IMR-90 (cell line): ENCODE measurements at regions not wholly inside any gene's neighbourhood (a gene's known extent, or its start where the extent isn't known, plus 50 kb on each side); places are given as distances from the start of the nearest gene placed in this dataset.
A peak's percentile ranks its signal among the peaks of the same experiment; 100 is the strongest.

ENCODE experiments used
- ATAC-seq: fragments of 200-7000 bp; cut with Tn5 transposase; 2 replicates; pipeline ENCODE4 v1.9.1; 2020; ENCODE audit warnings: low read depth, mild to moderate bottlenecking, moderate library complexity
- BruUV-seq: library from RNA; stranded (reverse); fragments of 400-500 nt; replicated peaks from 2 replicates; lab custom pipeline; 2021; lab: Mats Ljungman, UMichigan
- CTCF ChIA-PET: fragments of 300-600 bp; formaldehyde crosslinking; extraction: SDS; loops from one replicate; lab custom pipeline; 2021; ENCODE audit warnings: antibody characterized with exemption; lab: Yijun Ruan, JAX
- POLR2A ChIA-PET: fragments of 300-600 bp; sonication (Branson Sonifier 250); formaldehyde crosslinking; loops from one replicate; lab custom pipeline; 2022; ENCODE audit warnings: antibody characterized with exemption; ENCODE audit not compliant: unreplicated experiment; lab: Charles Lee
- DNase-seq: peaks from one replicate; pipeline ENCODE4 v3.0.0; 2013
- H2AFZ ChIP-seq: replicated peaks from 2 replicates; pipeline ENCODE3; 2013; ENCODE audit warnings: low read length, mild to moderate bottlenecking; ENCODE audit not compliant: poor library complexity
- H2AK5ac ChIP-seq: 2 replicates; pipeline ENCODE4 v1.6.1; 2013; ENCODE audit warnings: low read depth, low read length, inconsistent platforms
- H2AK9ac ChIP-seq: replicated peaks from 2 replicates; pipeline ENCODE3; 2013; ENCODE audit warnings: mild to moderate bottlenecking, low read depth, low read length, moderate library complexity; ENCODE audit not compliant: poor library complexity
- H2BK120ac ChIP-seq: 2 replicates; pipeline ENCODE4 v1.6.1; 2013; ENCODE audit warnings: low read depth, low read length, inconsistent platforms
- H2BK15ac ChIP-seq: 3 replicates; pipeline ENCODE4 v1.6.1; 2013; ENCODE audit warnings: low read depth, low read length, inconsistent platforms
- H2BK20ac ChIP-seq: 2 replicates; pipeline ENCODE4 v1.6.1; 2013; ENCODE audit warnings: low read depth, mild to moderate bottlenecking, inconsistent platforms, low read length, moderate library complexity
- H2BK5ac ChIP-seq: 2 replicates; pipeline ENCODE4 v1.6.1; 2013; ENCODE audit warnings: mild to moderate bottlenecking, low read depth, low read length, inconsistent platforms; ENCODE audit not compliant: poor library complexity, severe bottlenecking
- H3K14ac ChIP-seq: replicated peaks from 2 replicates; pipeline ENCODE4 v1.6.1; 2013; ENCODE audit warnings: low read depth, low read length, inconsistent platforms
- H3K18ac ChIP-seq: 2 replicates; pipeline ENCODE4 v1.6.1; 2013; ENCODE audit warnings: low read depth, low read length, control low read depth
- H3K23ac ChIP-seq: 2 replicates; pipeline ENCODE4 v1.6.1; 2013; ENCODE audit warnings: low read depth, low read length, inconsistent platforms
- H3K27ac ChIP-seq: 2 replicates; pipeline ENCODE4 v1.5.1; 2013; ENCODE audit warnings: mild to moderate bottlenecking, control low read depth, low read length; ENCODE audit not compliant: insufficient read depth
- H3K27me3 ChIP-seq: 2 replicates; pipeline ENCODE4 v1.6.1; 2013; ENCODE audit warnings: low read length; ENCODE audit not compliant: control insufficient read depth, insufficient read depth
- H3K36me3 ChIP-seq: 2 replicates; pipeline ENCODE4 v1.6.1; 2013; ENCODE audit warnings: low read length, mixed read lengths; ENCODE audit not compliant: control insufficient read depth, insufficient read depth
- H3K4ac ChIP-seq: 2 replicates; pipeline ENCODE4 v1.6.1; 2013; ENCODE audit warnings: low read depth, low read length, inconsistent platforms
- H3K4me1 ChIP-seq: 2 replicates; pipeline ENCODE4 v1.6.1; 2013; ENCODE audit warnings: low read length, mixed read lengths; ENCODE audit not compliant: control insufficient read depth, insufficient read depth
- H3K4me2 ChIP-seq: 2 replicates; pipeline ENCODE4 v1.6.1; 2013; ENCODE audit warnings: low read depth, mild to moderate bottlenecking, control low read depth, low read length, moderate library complexity
- H3K4me3 ChIP-seq: 2 replicates; pipeline ENCODE4 v1.5.1; 2013; ENCODE audit warnings: low read depth, mild to moderate bottlenecking, control low read depth, low read length, moderate library complexity; ENCODE audit not compliant: insufficient read depth
- H3K56ac ChIP-seq: 2 replicates; pipeline ENCODE4 v1.6.1; 2013; ENCODE audit warnings: low read length, inconsistent platforms; ENCODE audit not compliant: insufficient read depth; ENCODE audit errors: extremely low read depth
- H3K79me1 ChIP-seq, 2 experiments: 2 replicates each; pipeline ENCODE4 v1.6.1; 2013; ENCODE audit warnings: low read length in 2 of 2, inconsistent platforms in 1 of 2, low read depth in 1 of 2
- H3K9ac ChIP-seq: 2 replicates; pipeline ENCODE4 v1.6.1; 2013; ENCODE audit warnings: low read depth, low read length, control low read depth
- H3K9me1 ChIP-seq: 2 replicates; pipeline ENCODE4 v1.6.1; 2013; ENCODE audit warnings: low read length, inconsistent platforms; ENCODE audit not compliant: insufficient read depth
- H3K9me3 ChIP-seq: 2 replicates; pipeline ENCODE4 v1.6.1; 2013; ENCODE audit warnings: low read length; ENCODE audit not compliant: control insufficient read depth, insufficient read depth
- H4K20me1 ChIP-seq: 2 replicates; pipeline ENCODE4 v1.6.1; 2013; ENCODE audit warnings: low read length, inconsistent platforms; ENCODE audit not compliant: insufficient read depth
- H4K5ac ChIP-seq: 2 replicates; pipeline ENCODE4 v1.6.1; 2013; ENCODE audit warnings: mild to moderate bottlenecking, low read depth, low read length, control low read depth
- H4K8ac ChIP-seq, 2 experiments: 2 replicates each; pipeline ENCODE4 v1.6.1; 2013; ENCODE audit warnings: low read depth in 2 of 2, low read length in 2 of 2, control low read depth in 1 of 2, inconsistent platforms in 1 of 2
- H4K91ac ChIP-seq: 2 replicates; pipeline ENCODE4 v1.6.1; 2013; ENCODE audit warnings: low read depth, low read length, inconsistent platforms; ENCODE audit not compliant: insufficient read depth
- BHLHE40 ChIP-seq: fragments of 150-350 bp; IDR thresholded peaks from 2 replicates; pipeline ENCODE4 v1.6.1; 2016; ENCODE audit warnings: mild to moderate bottlenecking, low read depth, low read length
- CEBPB ChIP-seq: IDR thresholded peaks from 2 replicates; pipeline ENCODE4 v1.6.1; 2012; ENCODE audit warnings: low read depth, low read length, improper control_type of control experiment
- CHD1 ChIP-seq: IDR thresholded peaks from 2 replicates; pipeline ENCODE4 v1.6.1; 2012; ENCODE audit warnings: low read depth, low read length, improper control_type of control experiment
- FOS ChIP-seq: fragments of 150-350 bp; IDR thresholded peaks from 2 replicates; pipeline ENCODE4 v1.6.1; 2016; ENCODE audit warnings: low read depth, low read length
- MAFK ChIP-seq: IDR thresholded peaks from 2 replicates; pipeline ENCODE4 v1.6.1; 2012; ENCODE audit warnings: low read depth, low read length, improper control_type of control experiment
- MAZ ChIP-seq: IDR thresholded peaks from 2 replicates; pipeline ENCODE4 v1.6.1; 2012; ENCODE audit warnings: low read depth, mild to moderate bottlenecking, low read length, improper control_type of control experiment, moderate library complexity, borderline replicate concordance
- MXI1 ChIP-seq: IDR thresholded peaks from 2 replicates; pipeline ENCODE4 v1.6.1; 2012; ENCODE audit warnings: low read depth, mild to moderate bottlenecking, low read length, moderate library complexity, borderline replicate concordance
- NFE2L2 ChIP-seq: fragments of 150-350 bp; IDR thresholded peaks from 2 replicates; pipeline ENCODE4 v1.6.1; 2016; ENCODE audit warnings: low read depth, mild to moderate bottlenecking, low read length
- POLR2A ChIP-seq: IDR thresholded peaks from 2 replicates; pipeline ENCODE4 v1.6.1; 2012; ENCODE audit warnings: mild to moderate bottlenecking, low read depth, low read length
- RAD21 ChIP-seq: IDR thresholded peaks from 2 replicates; pipeline ENCODE4 v1.6.1; 2012; ENCODE audit warnings: low read length, improper control_type of control experiment
- RCOR1 ChIP-seq: IDR thresholded peaks from 2 replicates; pipeline ENCODE4 v1.6.1; 2012; ENCODE audit warnings: mild to moderate bottlenecking, low read length, improper control_type of control experiment; ENCODE audit not compliant: insufficient replicate concordance
- RFX5 ChIP-seq: IDR thresholded peaks from 2 replicates; pipeline ENCODE4 v1.8.0; 2012; ENCODE audit warnings: low read depth, mild to moderate bottlenecking, low read length, moderate library complexity
- SMC3 ChIP-seq: fragments of 150-350 bp; IDR thresholded peaks from 2 replicates; pipeline ENCODE4 v1.6.1; 2016; ENCODE audit warnings: low read depth, mild to moderate bottlenecking, antibody characterized with exemption, low read length, moderate library complexity
- WGBS, 2 experiments: methylation state at CpG; one replicate each; pipeline versions ENCODE4 v1.1.5 to v1.1.7; 2013; ENCODE audit warnings: missing lambda C conversion rate in 2 of 2; ENCODE audit not compliant: insufficient read length in 1 of 2; ENCODE audit errors: extremely low coverage in 2 of 2; 5-methylcytosine and 5-hydroxymethylcytosine counted together
- dilution Hi-C: fragments of 300-500 bp; cut with HindIII; formaldehyde crosslinking; loops from one replicate; pipeline ENCODE4 v1.14.3; 2018; ENCODE audit warnings: low sequenced_read_pairs; ENCODE audit not compliant: unreplicated experiment
- in situ Hi-C: fragments of 300-500 bp; cut with MboI; formaldehyde crosslinking; loops from 3 replicates; pipeline ENCODE4 v1.14.3; 2019; ENCODE audit warnings: low sequenced_read_pairs, inconsistent platforms, mixed read lengths
- intact Hi-C: fragments of 100-400 bp; cut with micrococcal nuclease; formaldehyde crosslinking; loops from 2 replicates; pipeline ENCODE4 v1.10.0; 2022
- TF ChIP-seq, protein P1 (sequence below): conservative IDR thresholded peaks from 2 replicates; pipeline ENCODE4 v1.5.1; 2012; ENCODE audit warnings: mild to moderate bottlenecking, low read depth, low read length, improper control_type of control experiment
- TF ChIP-seq, protein P2 (sequence below): fragments of 150-350 bp; IDR thresholded peaks from 2 replicates; pipeline ENCODE4 v1.6.1; 2017; ENCODE audit warnings: mild to moderate bottlenecking, antibody characterized with exemption, low read length, low read depth
- TF ChIP-seq, protein P3 (sequence below): fragments of 150-350 bp; IDR thresholded peaks from 2 replicates; pipeline ENCODE4 v1.6.1; 2016; ENCODE audit warnings: low read depth, mild to moderate bottlenecking, low read length, moderate library complexity, borderline replicate concordance

DNA sequence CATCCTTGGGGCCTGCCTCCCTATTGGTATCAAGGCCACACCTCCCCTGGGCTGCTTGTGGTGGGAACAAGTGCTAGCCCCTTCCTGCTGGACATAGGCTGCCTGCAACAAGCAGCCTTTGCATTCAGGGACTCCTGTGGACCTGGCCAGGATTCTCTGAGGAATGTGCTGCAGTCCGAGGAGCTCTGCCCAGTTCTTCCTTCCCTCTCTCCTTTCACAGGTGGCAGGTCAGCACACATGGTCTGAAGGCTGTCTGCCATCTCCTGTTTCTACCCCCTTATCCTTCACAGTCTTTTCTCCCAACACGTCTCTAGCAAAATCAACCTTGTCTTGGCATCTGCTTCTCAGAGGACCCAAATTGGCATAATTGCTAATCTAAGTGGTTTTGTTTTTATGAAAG lies 97.0 kb upstream of the LIPC start:
- no peaks in the 10 kb centered on the region for H4K20me1 ChIP-seq
- H3K27ac ChIP-seq, result 0 out of 2 replicates have a peak overlapping the region, but pooled peaks have one; percentile 1
- H2BK120ac ChIP-seq, result peak overlapping the region; percentile 99
- H3K23ac ChIP-seq, result no peak overlapping the region
- DNase-seq (no peak), ATAC-seq (no peak)
- H3K4ac ChIP-seq, result peak overlapping the region; percentile 97
- no TSS peak for BruUV-seq
- peak overlapping the region; percentile 93; the same call in 1 of the 2 replicates for H2AK5ac ChIP-seq
- peak overlapping the region; percentile 98 for H2BK20ac ChIP-seq
- H2AFZ ChIP-seq, result no peak overlapping the region
- H3K27me3 ChIP-seq, result no peaks in the 10 kb centered on the region
- peaks cover 23% of the 10 kb centered on the region for H3K4me1 ChIP-seq
- no peak overlapping the region for H3K4me2 ChIP-seq
- H2AK9ac ChIP-seq, result no peak overlapping the region
- no peak overlapping the region for H3K9ac ChIP-seq
- peaks cover 14% of the 10 kb centered on the region for H3K9me1 ChIP-seq
- dilution Hi-C loops (no loop called here), intact Hi-C loops (loop anchor here (5.0 kb wide), 3 partner anchors 108 to 412 kb away; partner anchors contain the start of gene ADAM10), in situ Hi-C loops (no loop called here)
- no CpG with 5 or more reads among the region's 2 CpGs for WGBS, 2 experiments
- peaks cover 4% of the 10 kb centered on the region; the same call in 1 of the 2 replicates for H3K9me3 ChIP-seq
- ChIA-PET POLR2A (no interaction called here), CTCF (no interaction called here)
- TF ChIP-seq CHD1 (no peak), RCOR1 (no peak), FOS (no peak), RFX5 (no peak), MXI1 (no peak), MAZ (no peak), MAFK (no peak), BHLHE40 (no peak), RAD21 (no peak), NFE2L2 (no peak), POLR2A (no peak), CEBPB (no peak), SMC3 (no peak)
- TF ChIP-seq, protein P1, sequence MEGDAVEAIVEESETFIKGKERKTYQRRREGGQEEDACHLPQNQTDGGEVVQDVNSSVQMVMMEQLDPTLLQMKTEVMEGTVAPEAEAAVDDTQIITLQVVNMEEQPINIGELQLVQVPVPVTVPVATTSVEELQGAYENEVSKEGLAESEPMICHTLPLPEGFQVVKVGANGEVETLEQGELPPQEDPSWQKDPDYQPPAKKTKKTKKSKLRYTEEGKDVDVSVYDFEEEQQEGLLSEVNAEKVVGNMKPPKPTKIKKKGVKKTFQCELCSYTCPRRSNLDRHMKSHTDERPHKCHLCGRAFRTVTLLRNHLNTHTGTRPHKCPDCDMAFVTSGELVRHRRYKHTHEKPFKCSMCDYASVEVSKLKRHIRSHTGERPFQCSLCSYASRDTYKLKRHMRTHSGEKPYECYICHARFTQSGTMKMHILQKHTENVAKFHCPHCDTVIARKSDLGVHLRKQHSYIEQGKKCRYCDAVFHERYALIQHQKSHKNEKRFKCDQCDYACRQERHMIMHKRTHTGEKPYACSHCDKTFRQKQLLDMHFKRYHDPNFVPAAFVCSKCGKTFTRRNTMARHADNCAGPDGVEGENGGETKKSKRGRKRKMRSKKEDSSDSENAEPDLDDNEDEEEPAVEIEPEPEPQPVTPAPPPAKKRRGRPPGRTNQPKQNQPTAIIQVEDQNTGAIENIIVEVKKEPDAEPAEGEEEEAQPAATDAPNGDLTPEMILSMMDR, result no peak
- TF ChIP-seq, protein P2, sequence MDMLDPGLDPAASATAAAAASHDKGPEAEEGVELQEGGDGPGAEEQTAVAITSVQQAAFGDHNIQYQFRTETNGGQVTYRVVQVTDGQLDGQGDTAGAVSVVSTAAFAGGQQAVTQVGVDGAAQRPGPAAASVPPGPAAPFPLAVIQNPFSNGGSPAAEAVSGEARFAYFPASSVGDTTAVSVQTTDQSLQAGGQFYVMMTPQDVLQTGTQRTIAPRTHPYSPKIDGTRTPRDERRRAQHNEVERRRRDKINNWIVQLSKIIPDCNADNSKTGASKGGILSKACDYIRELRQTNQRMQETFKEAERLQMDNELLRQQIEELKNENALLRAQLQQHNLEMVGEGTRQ, result no peak
- TF ChIP-seq, protein P3, sequence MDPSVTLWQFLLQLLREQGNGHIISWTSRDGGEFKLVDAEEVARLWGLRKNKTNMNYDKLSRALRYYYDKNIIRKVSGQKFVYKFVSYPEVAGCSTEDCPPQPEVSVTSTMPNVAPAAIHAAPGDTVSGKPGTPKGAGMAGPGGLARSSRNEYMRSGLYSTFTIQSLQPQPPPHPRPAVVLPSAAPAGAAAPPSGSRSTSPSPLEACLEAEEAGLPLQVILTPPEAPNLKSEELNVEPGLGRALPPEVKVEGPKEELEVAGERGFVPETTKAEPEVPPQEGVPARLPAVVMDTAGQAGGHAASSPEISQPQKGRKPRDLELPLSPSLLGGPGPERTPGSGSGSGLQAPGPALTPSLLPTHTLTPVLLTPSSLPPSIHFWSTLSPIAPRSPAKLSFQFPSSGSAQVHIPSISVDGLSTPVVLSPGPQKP, result no peak
- peaks cover 0 to 10% of the 10 kb centered on the region in 2 experiments; a peak in 3 of 4 replicates for H3K79me1 ChIP-seq
- H4K5ac ChIP-seq, result peak overlapping the region; percentile 10; the same call in 1 of the 2 replicates
- H2BK15ac ChIP-seq, result peak overlapping the region; percentile 98; the same call in 2 of the 3 replicates
- no peaks in the 10 kb centered on the region for H3K36me3 ChIP-seq
- no peak overlapping the region for H3K4me3 ChIP-seq
- H4K8ac ChIP-seq, result peak overlapping the region; percentile 36 to 89; a peak in 2 of 4 replicates
- H4K91ac ChIP-seq, result peak overlapping the region; percentile 69
- peak overlapping the region; percentile 57; the same call in 1 of the 2 replicates for H3K14ac ChIP-seq
- no peak overlapping the region for H3K56ac ChIP-seq
- H2BK5ac ChIP-seq, result no peak overlapping the region
- peak overlapping the region; percentile 22 for H3K18ac ChIP-seq
